ENCODE measurements at regions not wholly inside any gene's neighbourhood (a gene's known extent, or its start where the extent isn't known, plus 50 kb on each side); places are given as distances from the start of the nearest gene placed in this dataset.

DNA sequence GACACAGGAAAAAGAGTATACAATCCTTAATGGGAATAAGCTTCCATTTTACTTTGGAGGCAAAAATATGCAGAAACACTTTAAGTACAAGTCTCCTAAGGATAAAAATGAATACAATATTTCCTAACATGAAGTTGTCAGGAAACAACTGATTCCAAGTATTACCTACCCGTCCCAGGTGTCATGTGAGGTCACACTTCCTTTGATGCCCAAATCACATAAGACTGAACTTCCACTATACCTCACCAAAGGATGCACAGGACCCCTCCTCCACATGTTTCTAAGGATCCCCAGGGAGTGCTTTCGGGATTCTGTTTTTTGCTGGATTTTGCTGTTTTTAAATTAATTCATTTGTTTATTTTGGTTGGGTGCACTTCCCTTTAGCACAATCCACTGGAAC is 438.5 kb upstream of the TCF4 start:
- intact Hi-C loops (cut with micrococcal nuclease; ENCODE audit: unreplicated experiment) (no loop called here), in situ Hi-C loops (cut with HindIII; ENCODE audit: low pct_unique_long_range_greater_than_20kb, low sequenced_read_pairs) (no loop called here)
- CTCF ChIA-PET, result no interaction called here
- Histone ChIP-seq H3K9me3 (ENCODE audit: control insufficient read depth, insufficient read depth, low read depth, low read length) (no peaks in the 10 kb centered on the region), H3K36me3 (ENCODE audit: control insufficient read depth, insufficient read depth, low read length) (no peaks in the 10 kb centered on the region), H3K27ac (ENCODE audit: low read length) (no peak overlapping the region), H3K27me3 (ENCODE audit: control insufficient read depth, insufficient read depth, low read length) (no peaks in the 10 kb centered on the region), H3K4me3 (ENCODE audit: low read depth in 2 of 2, low read length in 2 of 2) (no peak overlapping the region), H3K4me1 (ENCODE audit: control insufficient read depth, insufficient read depth, low read length) (no peaks in the 10 kb centered on the region)
- no TSS peak for BruUV-seq (replicated peaks)
- DNase-seq (ENCODE audit: low read depth, low spot score) (no peak), ATAC-seq (no peak)
- no peak for TF ChIP-seq REST (IDR thresholded peaks at IDR 0.05; ENCODE audit: insufficient read depth in 1 of 2, low read depth in 2 of 2, low read length in 1 of 2)
- no peak for TF ChIP-seq TCF7L2 (IDR thresholded peaks at IDR 0.05; ENCODE audit: low read depth, low read length)
- TF ChIP-seq, protein P1, sequence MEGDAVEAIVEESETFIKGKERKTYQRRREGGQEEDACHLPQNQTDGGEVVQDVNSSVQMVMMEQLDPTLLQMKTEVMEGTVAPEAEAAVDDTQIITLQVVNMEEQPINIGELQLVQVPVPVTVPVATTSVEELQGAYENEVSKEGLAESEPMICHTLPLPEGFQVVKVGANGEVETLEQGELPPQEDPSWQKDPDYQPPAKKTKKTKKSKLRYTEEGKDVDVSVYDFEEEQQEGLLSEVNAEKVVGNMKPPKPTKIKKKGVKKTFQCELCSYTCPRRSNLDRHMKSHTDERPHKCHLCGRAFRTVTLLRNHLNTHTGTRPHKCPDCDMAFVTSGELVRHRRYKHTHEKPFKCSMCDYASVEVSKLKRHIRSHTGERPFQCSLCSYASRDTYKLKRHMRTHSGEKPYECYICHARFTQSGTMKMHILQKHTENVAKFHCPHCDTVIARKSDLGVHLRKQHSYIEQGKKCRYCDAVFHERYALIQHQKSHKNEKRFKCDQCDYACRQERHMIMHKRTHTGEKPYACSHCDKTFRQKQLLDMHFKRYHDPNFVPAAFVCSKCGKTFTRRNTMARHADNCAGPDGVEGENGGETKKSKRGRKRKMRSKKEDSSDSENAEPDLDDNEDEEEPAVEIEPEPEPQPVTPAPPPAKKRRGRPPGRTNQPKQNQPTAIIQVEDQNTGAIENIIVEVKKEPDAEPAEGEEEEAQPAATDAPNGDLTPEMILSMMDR (IDR thresholded peaks at IDR 0.05), result no peak
- no peak for TF ChIP-seq POLR2AphosphoS5 (IDR thresholded peaks at IDR 0.05; ENCODE audit: low read depth, low read length)
- no peak for TF ChIP-seq SIN3A (IDR thresholded peaks at IDR 0.05; ENCODE audit: borderline replicate concordance, insufficient read depth, low read depth, low read length)
- POLR2A ChIA-PET, result no interaction called here

- no TSS peak for BruUV-seq (replicated peaks)
- ChIA-PET CTCF (no interaction called here), POLR2A (no interaction called here)
- DNase-seq (ENCODE audit: low read depth, low spot score) (no peak), ATAC-seq (no peak)
- Histone ChIP-seq H3K36me3 (ENCODE audit: control insufficient read depth, insufficient read depth, low read length) (no peaks in the 10 kb centered on the region), H3K27ac (ENCODE audit: low read length) (no peak overlapping the region), H3K27me3 (ENCODE audit: control insufficient read depth, insufficient read depth, low read length) (no peaks in the 10 kb centered on the region), H3K9me3 (ENCODE audit: control insufficient read depth, insufficient read depth, low read depth, low read length) (no peaks in the 10 kb centered on the region), H3K4me1 (ENCODE audit: control insufficient read depth, insufficient read depth, low read length) (no peaks in the 10 kb centered on the region), H3K4me3 (ENCODE audit: low read depth in 2 of 2, low read length in 2 of 2) (no peak overlapping the region)
- in situ Hi-C loops (cut with HindIII; ENCODE audit: low pct_unique_long_range_greater_than_20kb, low sequenced_read_pairs), result no loop called here
- TF ChIP-seq POLR2AphosphoS5 (IDR thresholded peaks at IDR 0.05; ENCODE audit: low read depth, low read length) (no peak), SIN3A (IDR thresholded peaks at IDR 0.05; ENCODE audit: borderline replicate concordance, insufficient read depth, low read depth, low read length) (no peak), TCF7L2 (IDR thresholded peaks at IDR 0.05; ENCODE audit: low read depth, low read length) (no peak), REST (IDR thresholded peaks at IDR 0.05; ENCODE audit: insufficient read depth in 1 of 2, low read depth in 2 of 2, low read length in 1 of 2) (no peak)
- TF ChIP-seq, protein P1 (IDR thresholded peaks at IDR 0.05), result no peak
- intact Hi-C loops (cut with micrococcal nuclease; ENCODE audit: unreplicated experiment), result no loop called here
These were observed 433.8 kb upstream of the TCF4 start for GRCh38 chr18:56021809-56022195.

Measured in Panc1 (cell line).